Astrocyte of the spinal cord (primary cell): ENCODE measurements at regions not wholly inside any gene's neighbourhood (a gene's known extent, or its start where the extent isn't known, plus 50 kb on each side); places are given as distances from the start of the nearest gene placed in this dataset.

Source experiments
- DNase-seq: peaks from one replicate; pipeline ENCODE4 v3.0.0; 2011; ENCODE audit warnings: low read depth, low spot score
- H3K4me3 ChIP-seq: 2 replicates; pipeline ENCODE4 v1.5.1; 2011; ENCODE audit warnings: low read depth, mild to moderate bottlenecking, low read length, moderate library complexity
- CTCF ChIP-seq: IDR thresholded peaks from 2 replicates; pipeline ENCODE4 v1.5.1; 2012; ENCODE audit warnings: low read depth, mild to moderate bottlenecking, low read length, inconsistent platforms
- in situ Hi-C: cut with HindIII; loops from 2 replicates; pipeline ENCODE4 v1.10.0; 2017; ENCODE audit warnings: low sequenced_read_pairs

- in situ Hi-C loops, result no loop called here
- DNase-seq, result peak; percentile 96
- no peak for TF ChIP-seq CTCF
- no peak overlapping the region for H3K4me3 ChIP-seq
Observed at GRCh38 chr22:27113211-27113635, 455.8 kb downstream of the MIAT start.

GRCh38 chr22:27113641-27114040 lies 456.3 kb downstream of the MIAT start:
- H3K4me3 ChIP-seq, result no peak overlapping the region
- DNase-seq, result no peak
- TF ChIP-seq CTCF, result no peak
- in situ Hi-C loops, result no loop called here

GRCh38 chr22:27114186-27114585 lies 456.8 kb downstream of the MIAT start:
- no peak overlapping the region for H3K4me3 ChIP-seq
- no peak for DNase-seq
- in situ Hi-C loops, result no loop called here
- TF ChIP-seq CTCF, result no peak

GRCh38 chr22:27115410-27115809 lies 458.0 kb downstream of the MIAT start:
- TF ChIP-seq CTCF, result no peak
- H3K4me3 ChIP-seq, result no peak overlapping the region
- DNase-seq, result no peak
- in situ Hi-C loops, result no loop called here

GRCh38 chr22:27115816-27116256 lies 458.4 kb downstream of the MIAT start:
- in situ Hi-C loops, result no loop called here
- H3K4me3 ChIP-seq, result no peak overlapping the region
- peak; percentile 94 for DNase-seq
- no peak for TF ChIP-seq CTCF

GRCh38 chr22:27116312-27117086 lies 459.1 kb downstream of the MIAT start:
- TF ChIP-seq CTCF, result no peak
- no peak for DNase-seq
- in situ Hi-C loops, result no loop called here
- no peak overlapping the region for H3K4me3 ChIP-seq

GRCh38 chr22:27120036-27120435 lies 462.6 kb downstream of the MIAT start:
- DNase-seq, result no peak
- no peak for TF ChIP-seq CTCF
- H3K4me3 ChIP-seq, result no peak overlapping the region
- in situ Hi-C loops, result no loop called here
